T-helper 1 cell treated with Interleukin-12 subunit alpha and Interleukin-12 subunit beta and Interleukin-4 antibody, amounts not matched to agents 30 μg/mL and 1 μg/mL, for 36 hours (primary cell): ENCODE measurements at regions not wholly inside any gene's neighbourhood (a gene's known extent, or its start where the extent isn't known, plus 50 kb on each side); places are given as distances from the start of the nearest gene placed in this dataset.
"Not testable (repeated sequence)": the region's sequence is repeated elsewhere in the genome, so short reads cannot be mapped to it uniquely, and the experiment has no call there.

Experiments
- H3K27ac Mint-ChIP-seq: one replicate; pipeline ENCODE4 v1.8.0; 2021; ENCODE audit warnings: mild to moderate bottlenecking, mixed read lengths
- H3K27me3 Mint-ChIP-seq: one replicate; pipeline ENCODE4 v1.8.0; 2021; ENCODE audit warnings: low read depth, mixed read lengths
- H3K36me3 Mint-ChIP-seq: one replicate; pipeline ENCODE4 v1.8.0; 2021; ENCODE audit warnings: low read depth, mixed read lengths
- H3K4me1 Mint-ChIP-seq: one replicate; pipeline ENCODE4 v1.8.0; 2021; ENCODE audit warnings: low read depth, mixed read lengths
- H3K4me3 Mint-ChIP-seq: one replicate; pipeline ENCODE4 v1.8.0; 2021; ENCODE audit warnings: mild to moderate bottlenecking, moderate library complexity, mixed read lengths
- H3K9me3 Mint-ChIP-seq: one replicate; pipeline ENCODE4 v1.8.0; 2021; ENCODE audit warnings: mixed read lengths

DNA sequence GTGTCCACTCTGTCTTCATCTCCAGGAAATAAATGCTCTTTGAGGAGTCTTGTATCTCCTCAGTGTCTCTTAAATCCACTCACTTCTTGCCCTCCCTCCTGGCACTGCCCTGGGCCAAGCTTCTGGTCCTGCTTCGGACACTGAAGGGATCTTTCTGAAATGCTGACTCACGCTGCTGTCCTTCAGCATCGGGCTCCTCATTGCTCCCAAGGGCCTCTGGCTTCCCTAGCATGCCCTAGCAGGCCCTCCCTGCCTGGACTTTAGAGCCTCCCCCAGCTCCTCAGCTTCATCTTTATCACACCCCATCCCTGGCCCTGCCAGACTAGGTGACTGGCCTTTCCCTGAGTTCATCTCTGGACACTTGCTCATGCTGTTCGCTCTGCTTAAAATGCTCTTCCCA is 96.6 kb downstream of the FOXD2 start:
- H3K27me3 Mint-ChIP-seq = peaks cover 55% of the 10 kb centered on the region
- H3K4me3 Mint-ChIP-seq = no peak overlapping the region
- H3K36me3 Mint-ChIP-seq = no peaks in the 10 kb centered on the region
- H3K27ac Mint-ChIP-seq = no peak overlapping the region
- H3K4me1 Mint-ChIP-seq = peaks cover 2% of the 10 kb centered on the region
- H3K9me3 Mint-ChIP-seq = no peaks in the 10 kb centered on the region

DNA sequence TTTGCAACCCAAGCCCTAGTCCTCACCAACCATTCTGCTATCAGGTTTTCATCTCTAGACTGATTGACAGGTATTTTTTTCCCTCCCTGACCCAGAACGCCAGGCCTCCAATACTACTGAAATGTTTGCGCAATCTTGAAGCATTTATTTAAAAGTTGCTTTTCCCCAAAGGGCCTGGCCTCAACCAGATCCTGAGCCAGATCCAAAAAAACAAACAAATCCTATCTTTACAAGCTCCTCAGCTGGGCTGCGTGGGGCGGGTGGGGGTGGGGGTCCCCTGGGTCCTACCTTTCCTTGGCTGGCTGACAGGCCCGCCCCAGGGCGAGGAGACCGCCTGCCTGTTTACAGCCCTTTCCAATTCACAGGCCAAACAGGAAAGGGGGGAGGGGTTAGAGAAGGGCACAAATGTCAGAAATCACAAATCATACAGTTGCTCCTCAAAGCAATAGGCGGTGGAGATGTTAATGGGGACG is 98.8 kb downstream of the FOXD2 start:
- no peak overlapping the region for H3K4me3 Mint-ChIP-seq
- H3K4me1 Mint-ChIP-seq = peaks cover 2% of the 10 kb centered on the region
- H3K27ac Mint-ChIP-seq = no peak overlapping the region
- peaks cover 39% of the 10 kb centered on the region for H3K27me3 Mint-ChIP-seq
- H3K36me3 Mint-ChIP-seq = no peaks in the 10 kb centered on the region
- H3K9me3 Mint-ChIP-seq = no peaks in the 10 kb centered on the region

DNA sequence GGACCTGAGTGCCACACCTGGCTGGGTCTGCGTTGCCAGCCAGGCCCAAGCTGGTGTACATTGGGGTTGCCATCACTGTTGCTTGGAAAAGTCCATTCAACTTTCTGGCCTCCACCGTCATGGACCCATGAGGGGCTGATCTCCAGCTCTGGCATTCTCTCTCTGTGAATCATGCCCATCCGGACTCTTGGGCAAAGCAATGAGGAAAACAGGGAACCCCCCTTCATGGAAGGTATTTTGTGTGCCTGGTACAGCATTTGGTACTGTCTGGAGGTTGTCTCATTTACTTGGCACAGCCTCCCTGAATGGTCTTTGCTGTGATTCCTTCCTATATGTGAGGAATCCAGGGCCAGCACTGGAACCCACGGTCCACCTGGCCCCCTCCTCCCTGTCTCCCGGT is 99.4 kb downstream of the FOXD2 start:
- peaks cover 34% of the 10 kb centered on the region for H3K27me3 Mint-ChIP-seq
- no peak overlapping the region for H3K27ac Mint-ChIP-seq
- H3K4me3 Mint-ChIP-seq = no peak overlapping the region
- no peaks in the 10 kb centered on the region for H3K9me3 Mint-ChIP-seq
- peaks cover 2% of the 10 kb centered on the region for H3K4me1 Mint-ChIP-seq
- H3K36me3 Mint-ChIP-seq = no peaks in the 10 kb centered on the region

DNA sequence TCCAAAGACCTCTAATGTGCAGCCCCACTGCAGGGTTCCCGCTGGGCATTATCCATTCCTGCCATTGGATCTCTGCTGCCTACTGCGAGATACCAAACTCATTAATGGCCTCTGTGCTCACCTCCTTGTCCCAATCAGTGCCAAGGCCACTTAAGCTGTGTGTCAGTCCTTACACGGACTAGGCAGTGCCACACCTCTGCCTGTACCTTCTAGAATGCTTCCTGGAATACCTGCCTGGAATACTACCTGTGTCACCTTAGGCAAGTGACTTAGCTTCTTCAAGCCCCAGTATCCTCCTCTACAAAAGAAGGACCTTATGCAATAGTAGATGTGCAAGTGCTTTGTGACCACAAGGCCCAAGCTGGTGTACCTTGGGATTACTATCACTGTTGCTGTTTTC is 100.1 kb downstream of the FOXD2 start:
- Mint-ChIP-seq H3K4me1 (peaks cover 2% of the 10 kb centered on the region), H3K9me3 (no peaks in the 10 kb centered on the region), H3K36me3 (no peaks in the 10 kb centered on the region), H3K27ac (no peak overlapping the region), H3K27me3 (peaks cover 27% of the 10 kb centered on the region), H3K4me3 (no peak overlapping the region)

DNA sequence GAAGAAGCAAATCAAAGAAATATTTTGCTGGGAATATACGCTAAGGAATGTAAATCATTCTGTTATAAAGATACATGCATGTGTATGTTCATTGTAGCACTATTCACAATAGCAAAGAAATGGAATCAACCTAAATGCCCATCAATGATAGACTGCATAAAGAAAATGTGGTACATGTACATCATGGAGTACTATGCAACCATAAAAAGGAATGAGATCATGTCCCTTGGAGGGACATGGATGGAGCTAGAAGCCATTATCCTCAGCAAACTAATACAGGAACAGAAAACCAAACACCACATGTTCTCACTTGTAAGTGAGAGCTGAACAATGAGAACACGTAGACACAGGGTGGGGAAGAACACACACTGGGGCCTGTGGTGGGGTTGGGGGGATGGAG is 100.7 kb downstream of the FOXD2 start:
- H3K9me3 Mint-ChIP-seq, H3K4me1 Mint-ChIP-seq, H3K4me3 Mint-ChIP-seq, H3K27ac Mint-ChIP-seq, H3K36me3 Mint-ChIP-seq: not testable (repeated sequence)
- H3K27me3 Mint-ChIP-seq = peaks cover 21% of the 10 kb centered on the region

DNA sequence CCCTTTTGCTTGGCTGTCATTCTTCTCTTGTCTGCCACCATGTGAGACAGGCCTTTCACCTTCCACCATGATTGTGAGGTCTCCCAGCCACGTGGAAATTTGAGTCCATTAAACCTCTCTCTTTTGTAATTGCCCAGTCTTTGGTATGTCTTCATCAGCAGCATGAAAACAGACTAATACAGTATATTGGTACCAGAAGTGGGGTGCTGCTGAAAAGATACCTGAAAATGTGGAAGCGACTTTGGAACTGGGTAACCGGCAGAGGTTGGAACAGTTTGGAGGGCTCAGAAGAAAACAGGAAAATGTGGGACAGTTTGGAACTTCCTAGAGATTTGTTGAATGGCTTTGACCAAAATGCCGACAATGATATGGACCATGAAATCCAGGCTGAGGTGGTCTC is 103.9 kb downstream of the FOXD2 start:
- H3K27me3 Mint-ChIP-seq, H3K27ac Mint-ChIP-seq, H3K4me3 Mint-ChIP-seq, H3K4me1 Mint-ChIP-seq, H3K36me3 Mint-ChIP-seq, H3K9me3 Mint-ChIP-seq: not testable (repeated sequence)

DNA sequence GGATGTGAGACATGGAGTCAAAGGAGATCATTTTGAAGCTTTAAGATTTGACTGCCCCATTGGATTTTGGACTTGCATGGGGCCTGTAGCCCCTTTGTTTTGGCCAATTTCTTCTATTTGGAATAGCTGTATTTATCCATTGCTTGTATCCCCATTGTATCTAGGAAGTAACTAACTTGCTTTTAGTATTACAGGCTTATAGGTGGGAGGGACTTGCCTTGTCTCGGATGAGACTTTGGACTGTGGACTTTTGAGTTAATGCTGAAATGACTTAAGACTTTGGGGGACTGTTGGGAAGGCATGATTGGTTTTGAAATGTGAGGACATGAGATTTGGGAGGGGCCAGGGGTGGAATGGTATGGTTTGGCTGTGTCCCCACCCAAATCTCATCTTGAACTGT is 105.2 kb downstream of the FOXD2 start:
- not testable (repeated sequence) for H3K27me3 Mint-ChIP-seq, H3K36me3 Mint-ChIP-seq, H3K9me3 Mint-ChIP-seq, H3K27ac Mint-ChIP-seq, H3K4me3 Mint-ChIP-seq, H3K4me1 Mint-ChIP-seq

DNA sequence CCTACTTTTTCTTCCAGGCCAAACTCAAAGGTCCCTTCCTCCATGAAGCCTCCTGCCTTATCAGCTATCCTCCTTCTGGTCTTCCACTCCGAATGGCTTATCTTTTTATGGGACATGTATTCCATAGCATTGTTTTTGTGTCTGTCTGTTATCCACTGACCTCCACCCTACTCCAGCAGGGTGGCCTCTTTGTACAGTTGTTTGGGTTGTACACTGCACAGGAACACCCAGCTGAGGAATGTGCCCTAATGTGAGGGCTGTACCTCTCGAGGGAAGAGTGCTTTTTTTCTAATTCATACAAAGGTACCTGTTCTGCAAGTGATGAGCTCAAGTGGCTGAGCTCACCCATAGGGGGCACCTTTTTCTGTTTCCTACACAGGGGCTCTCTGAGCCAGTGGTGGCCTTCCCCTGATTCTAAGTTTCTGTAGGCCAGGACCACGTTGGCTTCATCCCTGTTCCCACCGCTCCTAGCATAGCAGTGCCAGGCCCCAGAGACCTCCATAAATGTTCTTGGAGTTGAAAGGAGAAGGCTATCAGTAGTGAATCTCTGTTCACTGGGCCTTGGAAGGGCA is 108.2 kb downstream of the FOXD2 start:
- Mint-ChIP-seq H3K27me3 (no peaks in the 10 kb centered on the region), H3K4me3 (no peak overlapping the region), H3K36me3 (no peaks in the 10 kb centered on the region), H3K27ac (no peak overlapping the region), H3K9me3 (no peaks in the 10 kb centered on the region), H3K4me1 (no peaks in the 10 kb centered on the region)

DNA sequence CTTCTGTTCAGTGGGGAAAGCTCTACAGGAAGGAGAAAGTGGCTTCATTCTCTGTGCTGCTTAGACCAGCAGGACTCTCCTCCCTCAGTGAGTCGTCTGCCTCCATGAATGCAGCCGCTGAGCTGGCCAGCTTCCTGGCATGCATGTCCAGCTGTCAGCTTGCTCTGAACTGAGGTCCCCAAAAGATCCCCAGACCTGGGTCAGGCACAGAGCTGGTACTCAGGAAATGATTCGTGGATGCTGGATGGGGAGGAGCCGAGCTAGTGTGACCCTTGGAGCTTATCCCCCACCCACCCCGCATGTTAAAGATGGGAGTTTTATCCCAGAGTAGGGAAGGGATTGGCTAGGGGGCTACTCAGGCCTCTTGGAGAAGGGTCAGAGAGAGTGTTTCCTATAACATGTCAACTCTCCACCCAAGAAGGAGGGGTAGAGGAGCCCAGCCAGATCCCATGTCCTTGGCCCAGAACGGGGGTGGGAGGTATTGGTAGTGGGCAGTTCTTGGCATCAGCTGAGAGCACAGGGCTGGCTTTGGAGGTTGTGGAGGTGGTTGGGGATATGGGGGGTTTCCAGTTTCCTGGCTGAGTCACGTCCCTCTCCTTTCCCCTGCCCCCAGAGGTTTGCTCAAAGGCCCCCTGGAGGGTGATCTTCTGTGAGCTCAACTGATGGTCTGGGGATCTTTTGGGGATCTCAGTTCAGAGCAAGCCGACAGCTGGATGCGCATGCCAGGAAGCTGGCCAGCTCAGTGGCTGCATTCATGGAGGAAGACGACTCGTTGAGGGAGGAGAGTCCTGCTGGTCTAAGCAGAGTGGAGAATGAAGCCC is 110.1 kb downstream of the FOXD2 start:
- Mint-ChIP-seq H3K4me1 (no peaks in the 10 kb centered on the region), H3K36me3 (no peaks in the 10 kb centered on the region), H3K27me3 (no peaks in the 10 kb centered on the region), H3K4me3 (no peak overlapping the region), H3K27ac (no peak overlapping the region), H3K9me3 (no peaks in the 10 kb centered on the region)

DNA sequence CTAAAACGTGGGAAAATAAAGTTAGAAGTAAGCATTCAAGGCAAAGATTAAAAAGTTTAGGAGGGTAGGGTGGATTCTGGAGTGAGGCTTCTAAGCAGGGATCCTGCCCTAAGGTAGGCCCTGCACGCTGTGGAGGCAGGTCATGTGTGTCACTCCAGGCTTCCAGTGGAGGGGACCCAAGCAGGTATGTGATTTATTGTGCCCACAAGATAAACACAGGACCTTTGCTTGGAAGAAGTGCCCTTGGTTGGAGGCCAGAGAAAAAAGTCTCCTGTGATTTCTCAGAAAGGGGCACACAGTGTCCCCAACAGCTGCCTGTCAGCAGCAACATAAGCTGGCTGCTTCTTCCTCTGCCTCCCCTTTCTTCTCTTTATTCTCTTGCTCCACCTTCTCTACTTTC is 110.8 kb downstream of the FOXD2 start:
- H3K4me3 Mint-ChIP-seq = no peak overlapping the region
- no peaks in the 10 kb centered on the region for H3K4me1 Mint-ChIP-seq
- H3K27me3 Mint-ChIP-seq = peaks cover 3% of the 10 kb centered on the region
- H3K36me3 Mint-ChIP-seq = no peaks in the 10 kb centered on the region
- no peak overlapping the region for H3K27ac Mint-ChIP-seq
- no peaks in the 10 kb centered on the region for H3K9me3 Mint-ChIP-seq

DNA sequence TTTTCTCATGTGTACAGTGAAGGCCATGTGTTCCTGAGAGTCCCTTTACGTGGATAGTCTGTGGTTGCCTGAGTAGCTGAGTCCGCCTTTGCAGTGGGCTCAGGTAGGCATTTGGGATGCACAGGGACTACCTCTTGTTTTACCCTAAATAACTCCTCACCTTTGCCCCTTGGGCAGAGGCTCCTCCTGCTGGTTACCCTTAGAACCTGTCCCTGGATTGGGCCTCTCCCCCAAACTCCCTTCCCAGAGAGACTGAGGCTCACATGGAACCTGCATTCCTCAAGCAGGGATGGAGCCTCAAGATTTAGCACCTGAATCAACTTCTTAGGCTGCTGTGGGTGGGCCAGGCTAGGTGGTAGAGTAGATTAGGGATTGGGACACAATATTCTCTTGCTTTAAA is 111.7 kb downstream of the FOXD2 start:
- H3K4me1 Mint-ChIP-seq = no peaks in the 10 kb centered on the region
- H3K36me3 Mint-ChIP-seq = no peaks in the 10 kb centered on the region
- H3K9me3 Mint-ChIP-seq = no peaks in the 10 kb centered on the region
- H3K27ac Mint-ChIP-seq = no peak overlapping the region
- peaks cover 3% of the 10 kb centered on the region for H3K27me3 Mint-ChIP-seq
- no peak overlapping the region for H3K4me3 Mint-ChIP-seq

DNA sequence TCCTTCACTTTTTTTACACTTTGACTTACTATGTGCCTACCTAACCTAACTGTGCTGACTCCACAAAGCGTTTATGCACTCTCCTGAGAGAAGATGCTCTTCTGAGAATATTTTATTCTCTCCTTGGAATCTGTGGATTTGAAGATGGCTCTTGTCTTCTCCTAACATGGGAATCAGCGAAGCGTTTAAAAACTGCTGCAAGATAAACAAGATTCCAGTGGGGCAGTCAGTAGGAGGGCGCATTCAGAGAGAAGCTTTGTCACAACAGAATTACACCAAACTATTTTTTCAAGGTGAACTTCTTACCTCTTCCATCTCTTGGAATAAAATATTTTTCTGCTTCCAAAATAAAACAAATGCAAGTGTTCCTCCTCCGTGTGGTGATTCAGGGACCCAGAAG is 113.1 kb downstream of the FOXD2 start:
- no peaks in the 10 kb centered on the region for H3K4me1 Mint-ChIP-seq
- H3K27ac Mint-ChIP-seq = no peak overlapping the region
- H3K36me3 Mint-ChIP-seq = no peaks in the 10 kb centered on the region
- no peaks in the 10 kb centered on the region for H3K9me3 Mint-ChIP-seq
- H3K27me3 Mint-ChIP-seq = peaks cover 3% of the 10 kb centered on the region
- H3K4me3 Mint-ChIP-seq = no peak overlapping the region

DNA sequence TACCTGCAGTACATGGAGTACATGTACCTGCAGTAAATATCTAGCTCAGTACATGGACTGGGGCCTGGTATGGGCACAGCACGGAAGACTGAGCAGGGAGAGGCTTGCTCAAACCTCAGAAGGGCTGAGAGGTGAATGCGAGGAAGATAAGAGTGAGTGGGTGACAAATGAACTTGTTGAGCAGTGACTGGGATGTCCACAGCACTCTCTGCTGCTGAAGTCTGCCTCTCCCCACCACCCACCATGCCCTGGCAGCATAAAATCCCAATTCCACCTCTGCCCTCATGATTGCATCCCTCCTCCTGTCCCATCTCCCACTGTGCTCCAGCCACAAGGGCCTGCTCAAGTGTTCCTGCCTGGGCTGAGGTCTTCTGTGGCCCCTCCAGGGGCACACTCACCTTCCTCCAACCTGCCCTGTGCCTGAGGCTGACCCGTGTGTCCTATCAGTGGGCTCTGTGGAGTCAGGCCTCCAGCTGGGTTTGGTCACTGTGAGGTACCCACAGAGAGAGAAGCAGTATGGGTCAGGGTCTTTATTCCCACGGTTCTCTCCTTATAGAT is 114.2 kb downstream of the FOXD2 start:
- Mint-ChIP-seq H3K27ac (no peak overlapping the region), H3K9me3 (no peaks in the 10 kb centered on the region), H3K36me3 (no peaks in the 10 kb centered on the region), H3K4me1 (no peaks in the 10 kb centered on the region), H3K27me3 (peaks cover 3% of the 10 kb centered on the region), H3K4me3 (no peak overlapping the region)

DNA sequence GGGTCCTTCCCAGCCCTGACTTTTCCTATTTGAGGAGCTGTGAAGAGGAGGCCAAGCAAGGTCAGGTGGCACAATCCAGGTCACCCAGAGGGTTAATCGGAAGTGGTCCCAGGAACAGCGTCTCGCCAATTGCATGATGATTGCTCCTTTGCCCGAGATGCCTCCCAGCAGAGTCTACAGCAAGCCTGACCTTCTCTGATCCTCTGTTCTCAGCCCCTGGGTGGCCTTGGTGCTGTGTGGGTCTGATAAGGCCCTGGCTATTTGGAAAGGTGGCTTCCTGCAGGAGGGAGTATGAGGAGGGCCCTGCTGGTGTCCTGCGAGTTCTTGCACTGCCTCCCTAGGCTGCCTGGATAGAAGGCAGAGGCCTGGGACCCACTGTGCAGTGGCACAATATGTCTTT is 116.2 kb downstream of the FOXD2 start:
- no peak overlapping the region for H3K27ac Mint-ChIP-seq
- no peak overlapping the region for H3K4me3 Mint-ChIP-seq
- no peaks in the 10 kb centered on the region for H3K9me3 Mint-ChIP-seq
- no peaks in the 10 kb centered on the region for H3K4me1 Mint-ChIP-seq
- peaks cover 3% of the 10 kb centered on the region for H3K27me3 Mint-ChIP-seq
- H3K36me3 Mint-ChIP-seq = no peaks in the 10 kb centered on the region

DNA sequence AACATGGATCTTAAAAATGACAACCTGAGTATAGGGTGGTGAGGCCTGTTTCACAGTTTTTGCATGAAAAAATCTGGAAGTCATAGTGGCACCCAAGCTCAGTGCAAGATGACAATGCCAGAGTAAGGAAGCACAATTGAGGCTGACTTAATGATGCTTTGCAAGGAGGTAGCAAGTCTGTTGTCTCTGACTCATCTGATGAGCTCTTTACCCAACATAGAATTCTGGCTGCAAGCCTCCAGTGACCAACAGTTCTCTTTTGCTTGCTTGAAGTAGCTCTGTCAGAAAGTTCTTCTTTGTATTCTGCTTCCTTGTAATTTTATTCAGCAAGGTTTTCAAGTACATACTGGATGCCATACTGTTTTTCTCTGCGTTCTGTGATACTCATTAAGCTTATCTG is 117.1 kb downstream of the FOXD2 start:
- Mint-ChIP-seq H3K4me1 (no peaks in the 10 kb centered on the region), H3K4me3 (no peak overlapping the region), H3K9me3 (no peaks in the 10 kb centered on the region), H3K27me3 (peaks cover 3% of the 10 kb centered on the region), H3K27ac (no peak overlapping the region), H3K36me3 (no peaks in the 10 kb centered on the region)
